ENCODE measurements at regions not wholly inside any gene's neighbourhood (a gene's known extent, or its start where the extent isn't known, plus 50 kb on each side); places are given as distances from the start of the nearest gene placed in this dataset.

- TF ChIP-seq REST (IDR thresholded peaks at IDR 0.05; ENCODE audit: unreplicated experiment), result no peak
- no peak for TF ChIP-seq CTCF (conservative IDR thresholded peaks at IDR 0.05; ENCODE audit: low read depth in 2 of 2)
- no peak for TF ChIP-seq ZNF114 (CRISPR knock-in tag; IDR thresholded peaks at IDR 0.05)
- no peak for TF ChIP-seq POLR2AphosphoS5 (IDR thresholded peaks at IDR 0.05; ENCODE audit: low read depth)
- TF ChIP-seq EZH2phosphoT487 (IDR thresholded peaks at IDR 0.05; ENCODE audit: unreplicated experiment), result no peak
- TF ChIP-seq CREB1 (CRISPR knock-in tag; IDR thresholded peaks at IDR 0.05; ENCODE audit: low read depth), result no peak
- no peak for TF ChIP-seq ETS1 (IDR thresholded peaks at IDR 0.05)
- peak; percentile 80 for TF ChIP-seq NANOG (IDR thresholded peaks at IDR 0.05; ENCODE audit: borderline replicate concordance)
- no peak for TF ChIP-seq EZH2 (IDR thresholded peaks at IDR 0.05; ENCODE audit: low read depth, unreplicated experiment)
- TF ChIP-seq ZNF331 (CRISPR knock-in tag; IDR thresholded peaks at IDR 0.05; ENCODE audit: low read depth), result no peak
- no peak for TF ChIP-seq JUNB (IDR thresholded peaks at IDR 0.05; ENCODE audit: unreplicated experiment)
- TF ChIP-seq STAT1 (IDR thresholded peaks at IDR 0.05; ENCODE audit: unreplicated experiment), result no peak
- peak; percentile 86 for TF ChIP-seq ZNF462 (CRISPR knock-in tag; IDR thresholded peaks at IDR 0.05)
Observed at GRCh38 chr7:89987665-89988064, 166.6 kb upstream of the STEAP1 start.
